ENCODE measurements at regions not wholly inside any gene's neighbourhood (a gene's known extent, or its start where the extent isn't known, plus 50 kb on each side); places are given as distances from the start of the nearest gene placed in this dataset.

DNA sequence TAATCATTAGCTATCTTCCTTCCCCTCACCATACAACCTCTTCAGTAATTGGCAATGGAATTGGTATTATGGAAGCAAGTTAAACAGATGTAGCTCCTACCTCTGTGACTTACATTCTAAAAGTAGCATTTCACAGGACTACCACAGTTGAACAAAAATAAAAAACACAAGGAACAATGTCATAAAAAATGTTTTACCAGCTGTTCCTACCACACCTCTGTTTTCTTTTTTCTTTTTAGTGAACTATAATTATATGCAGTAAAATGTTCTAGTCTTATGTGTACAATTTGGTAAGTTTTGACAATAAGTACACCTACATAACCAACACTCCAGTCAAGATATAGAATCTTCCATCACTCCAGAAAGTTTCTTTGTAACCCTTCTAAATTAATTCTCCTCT is 54.1 kb upstream of the GEMIN8 start:
- Histone ChIP-seq H3K4me1 (no peaks in the 10 kb centered on the region), H3K27ac (no peak overlapping the region), H3K9me3 (no peaks in the 10 kb centered on the region), H3K36me3 (no peaks in the 10 kb centered on the region), H3K27me3 (no peaks in the 10 kb centered on the region), H3K4me3 (no peak overlapping the region)
- no peak for DNase-seq (ENCODE audit: low spot score)
- TF ChIP-seq, protein P1, sequence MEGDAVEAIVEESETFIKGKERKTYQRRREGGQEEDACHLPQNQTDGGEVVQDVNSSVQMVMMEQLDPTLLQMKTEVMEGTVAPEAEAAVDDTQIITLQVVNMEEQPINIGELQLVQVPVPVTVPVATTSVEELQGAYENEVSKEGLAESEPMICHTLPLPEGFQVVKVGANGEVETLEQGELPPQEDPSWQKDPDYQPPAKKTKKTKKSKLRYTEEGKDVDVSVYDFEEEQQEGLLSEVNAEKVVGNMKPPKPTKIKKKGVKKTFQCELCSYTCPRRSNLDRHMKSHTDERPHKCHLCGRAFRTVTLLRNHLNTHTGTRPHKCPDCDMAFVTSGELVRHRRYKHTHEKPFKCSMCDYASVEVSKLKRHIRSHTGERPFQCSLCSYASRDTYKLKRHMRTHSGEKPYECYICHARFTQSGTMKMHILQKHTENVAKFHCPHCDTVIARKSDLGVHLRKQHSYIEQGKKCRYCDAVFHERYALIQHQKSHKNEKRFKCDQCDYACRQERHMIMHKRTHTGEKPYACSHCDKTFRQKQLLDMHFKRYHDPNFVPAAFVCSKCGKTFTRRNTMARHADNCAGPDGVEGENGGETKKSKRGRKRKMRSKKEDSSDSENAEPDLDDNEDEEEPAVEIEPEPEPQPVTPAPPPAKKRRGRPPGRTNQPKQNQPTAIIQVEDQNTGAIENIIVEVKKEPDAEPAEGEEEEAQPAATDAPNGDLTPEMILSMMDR (IDR thresholded peaks at IDR 0.05) = no peak

DNA sequence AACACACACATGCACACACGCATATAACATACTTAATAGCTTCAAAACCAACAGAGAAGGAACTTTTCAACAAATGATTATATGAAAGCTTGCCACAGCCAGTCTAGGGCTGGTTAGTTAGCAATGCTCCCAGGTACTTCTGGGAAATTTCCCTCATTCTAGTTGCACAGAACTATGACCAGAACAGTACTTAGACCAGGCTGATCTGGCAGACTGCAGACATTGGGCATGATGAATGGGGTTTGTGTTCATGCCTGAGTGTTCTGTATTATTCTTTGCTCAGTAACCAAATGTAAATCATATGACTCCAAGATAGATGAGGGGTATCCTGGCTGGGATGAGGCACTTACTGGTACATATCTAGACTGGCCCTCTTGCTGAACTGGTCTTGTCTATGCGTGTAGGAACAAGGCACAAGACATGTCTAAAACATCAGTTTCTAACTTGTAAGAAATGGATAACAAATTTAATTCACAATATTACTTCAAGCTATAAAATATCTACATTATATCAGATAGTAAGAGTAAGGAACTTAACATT is 50.3 kb upstream of the GEMIN8 start:
- DNase-seq (ENCODE audit: low spot score) = no peak
- Histone ChIP-seq H3K4me1 (no peaks in the 10 kb centered on the region), H3K4me3 (no peak overlapping the region), H3K27ac (no peak overlapping the region), H3K9me3 (no peaks in the 10 kb centered on the region), H3K36me3 (no peaks in the 10 kb centered on the region), H3K27me3 (no peaks in the 10 kb centered on the region)
- TF ChIP-seq, protein P1 (IDR thresholded peaks at IDR 0.05) = no peak
